HG02884 (cell line): ENCODE measurements at regions not wholly inside any gene's neighbourhood (a gene's known extent, or its start where the extent isn't known, plus 50 kb on each side); places are given as distances from the start of the nearest gene placed in this dataset.

Source experiments
- ATAC-seq: cut with Tn5 transposase; IDR thresholded peaks from one replicate; pipeline ENCODE4 v1.9.1; 2021; ENCODE audit warnings: mild to moderate bottlenecking, moderate library complexity; ENCODE audit not compliant: unreplicated experiment

DNA sequence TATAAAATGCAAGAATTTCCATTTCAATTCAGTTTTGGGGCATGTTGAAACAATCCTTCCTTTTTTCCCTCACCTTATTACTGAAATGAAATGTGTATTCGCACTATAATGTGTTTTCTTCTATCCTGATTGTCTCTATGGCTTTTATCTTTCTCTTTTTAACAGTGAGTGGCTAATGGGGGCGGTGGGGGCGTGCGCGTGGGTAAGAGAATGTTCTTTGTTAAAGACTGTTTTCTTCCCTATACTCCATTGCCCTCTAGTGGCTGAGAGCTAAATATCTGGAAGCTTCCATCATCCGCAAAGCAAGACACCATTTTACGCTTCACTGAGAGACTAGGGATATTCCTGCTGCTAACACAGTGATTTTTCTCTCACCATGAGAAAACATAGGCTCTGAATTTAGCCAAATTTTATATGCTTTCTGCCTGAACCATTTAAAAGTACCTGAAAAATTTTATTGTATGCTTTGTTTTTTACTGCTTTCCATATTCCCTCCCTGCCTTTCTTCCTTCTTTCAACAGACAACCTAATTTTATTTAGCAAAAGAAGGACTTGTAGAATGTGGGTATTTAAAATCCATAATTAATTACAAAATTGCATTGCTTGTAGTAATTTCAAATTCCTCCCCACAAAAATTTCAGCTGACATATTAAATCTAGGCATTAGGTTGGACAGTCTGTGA is 194.0 kb downstream of the GASK1B start:
- ATAC-seq, result peak; percentile 93

DNA sequence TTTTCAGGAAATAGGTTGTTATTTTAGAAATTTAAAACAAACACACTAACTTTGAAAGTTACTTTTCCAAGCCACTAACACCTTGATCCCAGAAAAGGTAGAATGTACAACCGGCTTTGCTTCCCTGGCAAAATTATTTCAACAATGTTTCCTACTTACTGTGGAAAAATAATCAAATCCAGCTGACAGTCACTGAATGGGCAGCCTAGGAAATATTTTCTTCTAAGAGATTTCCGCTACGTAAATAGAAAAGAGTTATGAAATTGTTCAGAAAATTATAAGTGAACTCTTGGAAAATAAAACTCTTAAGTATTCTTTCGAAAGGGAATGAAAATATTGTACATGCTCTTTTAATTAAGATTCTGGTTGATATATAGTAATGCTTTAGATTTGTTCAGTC is 195.7 kb downstream of the GASK1B start:
- ATAC-seq, result no peak

DNA sequence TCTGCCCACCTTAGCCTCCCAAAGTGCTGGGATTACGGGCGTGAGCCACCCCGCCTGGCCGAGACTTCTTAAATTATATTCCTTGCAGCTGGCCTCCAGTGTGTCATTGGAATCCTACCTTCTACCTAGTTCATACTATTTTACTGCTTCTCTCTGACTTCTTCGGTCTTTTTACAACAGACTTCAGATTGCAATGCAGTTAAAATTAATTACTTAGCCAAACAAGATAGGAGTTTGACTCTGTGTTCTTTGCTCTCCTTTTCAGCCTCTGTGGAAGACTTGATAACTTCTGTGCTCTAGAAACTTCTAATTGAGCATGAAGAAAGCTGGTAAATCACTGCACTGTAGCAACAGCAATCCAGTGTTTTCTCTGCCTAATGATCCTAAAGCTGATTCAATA is 199.5 kb downstream of the GASK1B start:
- no peak for ATAC-seq

DNA sequence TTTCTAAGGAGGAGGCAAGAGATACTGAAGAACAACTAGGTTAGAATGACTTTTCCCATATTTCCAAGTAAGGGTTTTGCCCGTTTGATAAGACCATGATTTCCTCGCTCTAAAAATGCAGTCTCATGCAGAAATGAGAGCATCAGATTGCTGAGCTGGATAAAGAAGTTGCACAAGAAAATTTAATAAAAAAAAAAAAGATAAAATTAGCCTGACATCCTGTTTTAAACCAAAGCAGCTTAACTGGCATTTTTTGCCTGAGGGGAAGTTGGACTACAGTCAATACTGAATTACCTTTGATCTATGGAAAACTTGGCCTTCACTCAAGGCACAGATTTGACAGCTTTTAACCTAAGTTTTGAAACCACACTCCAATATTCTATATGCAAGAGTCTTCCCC is 208.4 kb downstream of the GASK1B start:
- ATAC-seq, result no peak

DNA sequence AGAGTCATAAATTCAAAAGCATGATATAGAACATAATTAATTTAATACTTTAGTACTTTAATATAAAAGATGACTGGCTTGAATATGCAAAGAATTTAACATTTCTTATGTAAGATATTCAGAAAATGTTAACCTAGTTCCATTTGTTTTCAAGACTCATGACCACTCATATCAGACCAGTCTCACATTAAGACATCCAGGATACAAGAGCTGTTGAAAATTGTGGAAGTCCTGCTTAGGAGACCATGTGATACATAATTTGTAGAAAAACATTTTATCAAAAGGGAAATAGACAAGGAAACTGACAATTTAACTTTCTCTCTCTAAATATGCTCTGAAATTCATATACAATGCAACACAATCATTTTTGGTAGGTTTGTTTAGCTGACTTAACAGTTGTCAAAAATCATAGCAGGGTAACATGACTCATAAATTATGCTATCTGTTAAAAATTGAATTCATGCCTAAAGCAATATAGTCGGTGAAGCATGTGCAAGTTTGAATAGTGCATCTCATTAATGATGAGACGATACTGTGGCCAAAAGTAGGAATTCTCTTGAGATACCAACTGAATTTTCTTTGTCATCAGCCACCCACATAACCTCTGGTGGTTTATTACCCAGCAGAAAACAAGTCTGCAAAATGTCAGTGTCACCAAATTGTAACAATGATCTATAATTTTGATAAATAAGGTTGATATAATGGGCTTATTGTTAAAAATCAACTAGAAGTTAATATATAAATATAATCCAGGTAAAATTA is 211.4 kb downstream of the GASK1B start:
- no peak for ATAC-seq

DNA sequence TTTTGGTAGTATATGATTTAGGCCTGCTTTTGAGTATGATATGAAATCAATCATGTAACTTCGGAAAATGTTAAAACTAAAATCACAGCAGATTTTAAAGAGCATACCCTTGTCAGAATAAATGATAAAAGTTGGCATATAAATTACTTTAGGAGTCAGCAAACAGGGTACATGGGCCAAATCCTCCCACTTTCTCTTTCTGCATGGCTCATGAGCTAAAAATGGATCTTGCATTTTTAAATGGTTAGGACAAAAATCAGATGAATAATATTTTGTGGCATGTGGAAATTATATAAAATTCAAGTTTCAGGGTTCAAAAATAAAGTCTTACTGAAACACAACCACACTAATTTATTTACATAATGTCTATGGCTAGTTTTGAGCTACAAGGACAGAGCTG is 214.9 kb downstream of the GASK1B start:
- ATAC-seq, result no peak

DNA sequence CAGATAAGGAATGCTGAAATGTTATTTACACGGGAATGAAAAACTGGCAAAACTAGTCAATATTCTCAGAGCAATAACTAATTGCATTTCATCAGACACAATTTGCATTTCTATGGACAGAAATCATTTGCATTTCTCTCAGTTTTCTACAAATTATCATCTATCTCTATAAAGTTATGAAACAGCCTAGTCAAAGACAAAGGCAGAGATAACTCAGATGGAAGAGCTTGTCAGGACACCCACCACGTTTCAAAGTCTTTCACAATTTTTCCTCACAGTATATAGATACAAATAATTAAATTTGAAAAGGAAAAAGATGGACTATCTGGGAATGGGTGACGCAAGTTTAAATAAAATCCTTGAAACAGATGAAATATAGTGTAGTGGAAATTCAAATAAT is 230.8 kb downstream of the GASK1B start:
- no peak for ATAC-seq

DNA sequence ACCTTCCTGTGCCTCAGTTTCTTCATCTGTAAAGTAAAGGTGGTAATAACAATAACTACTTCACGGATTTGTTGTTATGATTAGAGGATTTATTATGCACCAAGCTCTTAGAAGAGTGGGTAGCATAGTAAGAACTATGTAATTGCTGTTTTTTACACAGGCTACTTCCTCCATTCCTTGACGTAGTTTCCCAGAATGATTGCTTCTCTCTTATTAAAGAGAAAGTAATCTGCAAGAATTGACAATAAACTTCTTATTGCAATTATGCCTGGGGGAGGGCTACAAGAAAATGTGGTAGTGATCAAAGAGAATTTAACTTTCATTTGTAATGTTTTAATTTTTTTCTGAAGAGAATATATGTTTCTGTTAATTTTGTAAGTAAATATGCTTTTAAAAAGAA is 238.7 kb downstream of the GASK1B start:
- no peak for ATAC-seq

DNA sequence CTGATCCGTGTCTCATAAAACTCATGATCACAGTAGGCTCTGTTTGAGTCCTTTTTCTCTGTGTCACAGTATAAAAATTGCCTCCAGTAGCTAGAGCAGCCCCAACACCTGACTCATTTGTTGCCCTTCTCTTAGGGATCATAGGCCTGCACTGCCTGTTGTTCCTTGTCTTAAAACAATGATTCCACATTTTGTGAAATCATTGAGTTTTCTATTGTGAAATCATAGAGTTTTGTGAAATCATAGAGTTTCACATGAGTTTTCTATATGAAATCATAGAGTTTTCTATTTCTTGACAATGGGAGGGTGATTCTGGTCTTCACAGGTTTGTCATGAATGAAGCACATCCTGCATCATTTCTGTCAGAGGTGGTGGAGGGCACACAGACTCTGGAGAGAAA is 239.9 kb downstream of the GASK1B start:
- ATAC-seq, result no peak

DNA sequence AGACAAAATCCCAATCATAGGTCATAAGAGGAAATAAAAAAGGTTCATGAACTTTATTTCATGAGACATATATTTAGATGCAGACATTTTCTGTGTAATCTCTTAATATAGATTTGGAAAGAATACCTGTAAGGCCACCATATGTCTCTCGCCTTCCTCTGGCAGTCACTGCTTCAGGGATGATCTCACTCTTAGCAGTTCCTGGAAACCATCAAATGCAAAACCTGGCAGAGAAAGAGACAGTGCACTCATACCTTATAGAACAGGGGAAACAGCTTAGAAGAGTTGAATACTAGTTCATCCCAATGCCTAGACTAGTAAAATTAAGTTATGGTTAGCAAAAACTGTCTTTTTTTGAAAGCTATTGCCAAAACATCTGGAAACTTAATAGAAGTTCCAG is 243.3 kb downstream of the GASK1B start:
- ATAC-seq, result no peak

DNA sequence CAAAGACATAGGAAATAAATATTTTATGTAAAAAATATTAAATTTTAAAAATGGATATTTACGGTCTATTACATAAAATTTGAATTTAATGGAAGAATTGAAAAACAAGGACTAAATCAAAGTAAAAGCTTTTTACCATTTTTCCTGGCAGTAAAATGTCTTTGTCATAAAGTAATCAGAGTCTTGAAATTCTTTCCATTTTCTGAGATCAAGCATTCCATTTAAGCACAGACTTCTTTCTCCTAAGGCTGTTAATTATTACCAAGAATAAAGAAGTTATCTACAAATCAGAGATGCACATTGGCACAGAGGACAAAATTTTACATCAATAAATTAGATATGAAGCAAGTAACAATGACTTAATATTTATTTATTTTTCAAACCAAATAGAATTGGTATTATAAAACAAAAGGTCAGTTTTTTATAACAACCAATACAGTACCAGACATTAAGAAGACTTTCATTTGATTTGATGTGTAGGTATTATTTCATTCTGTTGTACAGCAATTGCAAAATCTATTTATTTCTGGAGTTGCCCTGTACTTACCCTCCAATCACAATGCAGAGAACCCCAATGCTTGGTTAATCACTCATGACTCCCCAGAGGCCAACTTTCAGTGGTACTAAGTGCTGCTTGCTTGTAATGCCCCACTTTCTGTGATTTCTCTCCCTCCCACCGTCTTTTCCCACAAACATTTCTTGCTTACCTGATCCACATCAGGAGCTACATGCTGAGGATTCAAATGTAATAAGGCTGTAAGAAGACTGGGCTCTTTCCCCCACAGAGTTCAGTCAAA is 254.6 kb downstream of the GASK1B start:
- no peak for ATAC-seq

DNA sequence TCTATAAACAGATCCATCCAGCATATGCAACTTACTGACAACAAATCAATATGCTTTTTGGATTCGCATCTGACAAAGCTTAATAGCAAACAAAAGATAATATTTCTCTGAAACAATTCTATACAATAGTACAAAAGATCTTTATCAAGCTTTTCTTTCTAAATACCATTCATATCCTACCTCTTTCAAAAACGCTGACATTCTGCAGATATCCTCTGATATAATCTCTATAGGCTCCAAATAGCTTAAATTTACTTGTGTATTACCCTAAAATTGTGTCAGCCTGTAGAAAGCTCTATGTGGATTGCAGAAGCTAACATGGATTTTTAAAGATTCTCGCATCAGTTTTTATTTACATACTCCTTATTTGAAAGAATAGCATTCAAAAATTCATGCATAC is 260.6 kb downstream of the GASK1B start:
- ATAC-seq, result no peak

DNA sequence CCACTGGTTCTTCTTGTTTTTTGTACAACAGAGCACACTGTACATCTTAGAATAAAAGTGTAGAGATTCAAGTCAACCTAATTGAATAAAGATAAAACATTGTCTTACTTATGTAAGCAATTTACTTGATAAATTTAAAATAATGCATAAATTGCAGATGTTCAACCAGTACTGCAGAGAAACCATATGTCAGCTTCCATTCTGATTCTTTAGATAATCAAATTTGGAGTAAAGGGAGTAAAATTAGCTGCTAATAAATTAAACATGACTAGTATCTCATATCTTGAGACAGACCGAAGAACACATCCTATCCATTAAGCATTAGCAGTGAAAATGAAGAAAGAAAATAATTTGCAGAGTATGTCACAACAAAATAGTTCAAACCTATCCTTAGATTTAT is 261.2 kb downstream of the GASK1B start:
- no peak for ATAC-seq

DNA sequence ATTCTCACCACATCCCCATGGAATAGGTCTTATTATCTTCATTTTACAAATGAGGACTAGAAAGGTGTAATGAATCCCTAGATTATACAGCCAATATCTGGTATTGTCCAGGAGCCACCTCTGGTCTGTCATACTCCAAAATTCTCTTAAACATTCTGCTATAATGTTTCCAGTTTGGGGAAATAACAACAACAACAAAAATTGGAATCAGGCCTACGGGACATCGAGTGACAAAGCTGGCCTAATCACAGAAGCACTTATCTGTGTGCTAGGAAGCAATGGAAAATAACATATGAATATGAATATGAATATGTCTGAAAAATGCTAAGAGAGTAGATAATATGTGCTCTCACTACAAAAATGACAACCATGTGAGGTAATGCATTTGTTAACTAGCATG is 264.1 kb downstream of the GASK1B start:
- no peak for ATAC-seq

DNA sequence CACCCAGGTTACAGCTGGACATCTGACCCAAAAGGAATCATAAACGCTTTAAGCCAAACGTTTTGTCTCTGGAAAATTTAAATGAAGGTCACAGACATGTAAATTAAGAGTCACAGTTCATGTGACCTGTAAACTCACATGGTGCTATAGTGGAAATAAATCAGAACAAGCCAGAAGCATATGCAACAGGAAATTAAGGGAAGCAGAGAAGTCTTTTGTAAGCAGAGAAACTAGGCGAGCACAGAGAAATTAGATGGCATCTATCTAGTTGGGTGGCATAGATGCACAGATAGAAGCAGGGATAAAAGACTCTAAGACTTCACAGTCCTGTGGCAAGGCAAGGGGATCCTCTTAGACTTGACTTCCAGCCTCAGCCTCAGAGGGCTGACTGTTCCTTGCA is 264.8 kb downstream of the GASK1B start:
- ATAC-seq, result no peak

DNA sequence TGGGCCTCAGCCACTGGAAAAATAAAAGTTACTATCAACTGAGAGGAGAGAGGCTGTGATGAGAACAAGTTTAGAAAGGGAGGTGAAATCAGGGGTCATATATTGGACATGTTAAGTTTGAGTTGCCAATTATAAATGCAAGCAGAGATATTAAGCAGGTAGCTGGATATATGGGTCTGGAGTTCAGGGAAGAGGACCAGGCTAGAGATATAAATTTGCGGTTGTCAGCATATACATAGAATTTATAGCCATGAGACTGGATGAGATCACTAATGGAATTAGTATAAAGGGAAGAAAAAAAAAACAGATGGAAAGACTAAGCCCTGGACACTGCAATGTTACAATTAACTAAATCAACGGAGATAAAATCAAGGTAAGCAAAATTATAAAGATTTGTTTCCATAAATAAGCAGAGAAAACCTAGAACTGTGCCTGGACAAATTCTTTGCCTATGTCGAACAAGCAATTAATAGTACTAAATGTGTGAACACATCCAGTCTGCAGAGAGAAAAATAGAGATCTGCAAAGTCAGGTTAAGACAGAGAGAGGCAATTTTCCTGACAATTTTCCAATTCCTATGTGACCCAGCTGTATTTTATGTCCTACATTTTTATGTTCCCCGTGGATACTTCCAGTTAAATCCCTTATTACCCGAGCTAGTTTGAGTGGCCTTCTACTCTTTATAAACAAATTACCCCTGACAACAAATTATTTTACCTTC is 265.4 kb downstream of the GASK1B start:
- no peak for ATAC-seq

DNA sequence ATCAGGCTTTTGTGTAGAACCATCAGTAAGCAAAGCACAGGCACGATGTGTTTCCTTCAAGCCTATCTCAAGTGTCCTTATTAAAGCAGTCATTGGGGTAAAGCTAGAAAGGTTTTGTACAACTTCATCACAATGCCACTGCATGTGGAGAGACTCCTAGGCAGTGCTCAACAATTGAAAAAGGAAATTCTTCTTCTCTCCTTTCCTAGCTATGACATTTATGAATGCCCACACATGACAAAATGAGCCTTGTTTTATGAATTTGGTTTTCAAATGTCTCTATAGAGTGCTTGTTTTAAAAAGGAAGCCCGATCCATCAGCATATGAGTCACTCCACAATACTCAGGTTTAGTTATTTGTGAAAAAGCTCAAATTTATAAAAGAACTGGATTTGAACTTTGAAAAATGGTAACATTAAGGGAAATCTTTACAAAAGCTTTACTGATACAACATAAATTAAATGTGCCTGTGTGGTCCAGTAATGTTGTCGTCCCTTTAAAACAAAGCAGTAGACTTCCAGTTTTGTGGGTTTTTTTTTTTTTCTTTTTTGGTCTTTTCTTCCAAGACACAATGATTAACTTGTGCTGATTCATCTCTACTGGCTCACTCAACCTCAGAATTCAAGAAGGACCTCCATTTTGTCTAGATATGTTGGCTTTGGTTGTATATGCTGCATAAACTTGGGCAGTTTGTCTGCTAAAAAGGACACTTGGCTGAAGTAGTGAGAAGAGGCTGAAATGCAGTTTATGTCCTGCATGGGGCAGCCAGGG is 273.8 kb downstream of the GASK1B start:
- no peak for ATAC-seq

DNA sequence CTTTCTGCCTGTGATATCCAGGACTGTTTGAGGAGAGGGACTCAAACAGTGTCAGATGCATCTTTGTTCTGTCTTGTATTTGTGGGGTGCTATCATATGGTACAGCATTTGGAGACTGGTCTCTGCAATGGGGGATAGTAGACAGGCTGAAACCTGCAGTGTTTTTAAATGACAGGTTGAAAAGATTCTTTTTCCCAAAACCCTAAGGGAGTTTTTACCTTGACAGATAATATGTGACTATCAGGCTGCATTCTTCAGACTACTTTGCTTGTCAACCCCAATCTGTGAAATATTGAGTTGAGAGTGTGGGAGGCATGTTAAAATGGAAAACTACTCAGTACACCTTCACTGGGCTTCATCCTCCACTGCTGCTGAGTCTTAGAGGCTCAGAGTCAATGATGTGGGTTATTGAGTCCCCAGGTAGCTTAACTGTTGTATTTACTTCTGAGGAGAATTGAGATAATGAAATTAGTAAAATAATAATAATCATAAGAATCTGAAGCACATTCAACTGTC is 274.9 kb downstream of the GASK1B start:
- ATAC-seq, result no peak

DNA sequence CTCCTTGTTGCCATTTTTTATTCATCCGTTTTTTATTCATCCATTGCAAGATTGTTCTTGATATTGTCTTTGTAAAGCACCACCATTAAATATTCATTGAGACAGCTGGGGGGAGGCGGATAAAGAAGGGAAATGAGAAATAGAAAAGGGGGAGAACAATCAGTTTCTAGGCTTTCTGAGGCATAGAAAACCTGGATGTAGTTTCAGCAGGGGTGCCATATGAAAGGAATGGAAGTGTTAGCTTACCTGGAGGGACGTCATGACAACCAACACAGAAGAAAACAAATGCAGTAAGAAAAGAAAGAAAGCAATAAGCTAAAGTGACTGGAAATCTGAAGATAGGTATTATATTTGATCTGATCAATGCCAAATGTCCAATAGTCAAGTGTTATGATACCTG is 276.1 kb downstream of the GASK1B start:
- no peak for ATAC-seq

DNA sequence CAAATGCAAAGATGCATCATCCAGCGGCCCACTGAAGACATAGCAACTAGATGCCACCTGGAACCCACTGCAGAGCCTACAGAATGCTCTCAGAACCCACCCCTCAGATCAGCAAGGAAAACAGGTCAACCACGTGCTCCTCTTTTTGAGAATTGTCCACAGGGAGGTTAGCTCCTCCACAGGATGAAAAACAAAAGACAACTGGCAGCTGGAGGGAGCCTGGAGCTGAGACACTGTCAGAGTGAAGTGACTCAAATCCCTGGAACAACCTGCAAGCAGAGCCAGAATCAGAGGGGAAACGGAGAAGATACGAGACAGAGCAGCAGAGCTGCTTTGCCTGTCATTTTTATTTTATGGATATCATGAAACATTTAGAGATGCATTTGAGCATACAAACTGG is 277.6 kb downstream of the GASK1B start:
- ATAC-seq, result no peak
